22Rv1 (cell line): ENCODE measurements at regions not wholly inside any gene's neighbourhood (a gene's known extent, or its start where the extent isn't known, plus 50 kb on each side); places are given as distances from the start of the nearest gene placed in this dataset.

ENCODE experiments used
- H3K27ac ChIP-seq: fragments of 450-650 bp; 2 replicates; pipeline ENCODE4 v1.5.1; 2017
- ZFX ChIP-seq: fragments of 450-650 bp; IDR thresholded peaks from 2 replicates; pipeline ENCODE4 v1.6.1; 2017; ENCODE audit warnings: antibody characterized with exemption, borderline replicate concordance
- TF ChIP-seq, protein P1 (sequence below): fragments of 450-650 bp; IDR thresholded peaks from 2 replicates; pipeline ENCODE4 v1.5.1; 2017; ENCODE audit warnings: mild to moderate bottlenecking

DNA sequence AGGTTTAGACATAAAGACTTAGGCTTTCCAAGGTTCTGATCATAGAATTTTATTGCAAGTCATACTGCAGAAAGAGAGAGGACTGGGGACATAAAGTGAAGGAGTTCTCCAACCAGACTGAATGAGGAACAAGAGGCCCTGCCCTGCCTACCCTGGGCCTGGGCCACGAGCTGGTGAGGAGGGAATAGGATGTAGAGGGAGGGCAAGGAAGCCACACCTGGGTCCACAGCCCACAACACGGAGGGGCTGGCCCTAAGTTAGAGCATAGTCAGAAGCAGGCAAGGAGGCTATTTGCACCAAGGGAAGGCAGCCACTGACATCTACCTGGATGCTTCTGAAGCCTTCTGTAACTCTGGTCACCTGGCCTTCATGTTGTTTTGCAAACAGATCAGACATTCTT lies 82.2 kb upstream of the CXCL12 start:
- TF ChIP-seq ZFX, result no peak
- H3K27ac ChIP-seq, result no peak overlapping the region

DNA sequence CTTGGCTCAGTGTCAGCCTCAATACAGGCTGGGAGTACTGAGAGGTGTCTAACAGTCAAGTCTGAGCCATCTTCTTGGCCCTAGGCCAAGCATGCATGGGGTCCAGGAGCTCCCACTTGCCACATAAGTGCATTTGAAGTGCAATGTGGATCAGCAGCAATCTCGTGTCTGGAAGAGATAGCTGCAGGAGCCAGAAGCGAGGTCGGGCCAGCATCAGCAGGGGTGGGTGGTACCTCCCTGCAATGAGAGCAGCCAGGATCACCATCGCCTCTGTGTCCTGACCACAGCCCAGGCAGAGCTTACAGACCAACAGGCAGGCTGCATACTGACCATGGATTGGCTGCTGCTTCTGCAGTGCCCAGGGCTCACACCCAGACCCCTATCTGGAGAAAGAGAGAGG lies 83.0 kb upstream of the CXCL12 start:
- TF ChIP-seq, protein P1, sequence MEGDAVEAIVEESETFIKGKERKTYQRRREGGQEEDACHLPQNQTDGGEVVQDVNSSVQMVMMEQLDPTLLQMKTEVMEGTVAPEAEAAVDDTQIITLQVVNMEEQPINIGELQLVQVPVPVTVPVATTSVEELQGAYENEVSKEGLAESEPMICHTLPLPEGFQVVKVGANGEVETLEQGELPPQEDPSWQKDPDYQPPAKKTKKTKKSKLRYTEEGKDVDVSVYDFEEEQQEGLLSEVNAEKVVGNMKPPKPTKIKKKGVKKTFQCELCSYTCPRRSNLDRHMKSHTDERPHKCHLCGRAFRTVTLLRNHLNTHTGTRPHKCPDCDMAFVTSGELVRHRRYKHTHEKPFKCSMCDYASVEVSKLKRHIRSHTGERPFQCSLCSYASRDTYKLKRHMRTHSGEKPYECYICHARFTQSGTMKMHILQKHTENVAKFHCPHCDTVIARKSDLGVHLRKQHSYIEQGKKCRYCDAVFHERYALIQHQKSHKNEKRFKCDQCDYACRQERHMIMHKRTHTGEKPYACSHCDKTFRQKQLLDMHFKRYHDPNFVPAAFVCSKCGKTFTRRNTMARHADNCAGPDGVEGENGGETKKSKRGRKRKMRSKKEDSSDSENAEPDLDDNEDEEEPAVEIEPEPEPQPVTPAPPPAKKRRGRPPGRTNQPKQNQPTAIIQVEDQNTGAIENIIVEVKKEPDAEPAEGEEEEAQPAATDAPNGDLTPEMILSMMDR, result no peak
- TF ChIP-seq ZFX, result no peak
- no peak overlapping the region for H3K27ac ChIP-seq

DNA sequence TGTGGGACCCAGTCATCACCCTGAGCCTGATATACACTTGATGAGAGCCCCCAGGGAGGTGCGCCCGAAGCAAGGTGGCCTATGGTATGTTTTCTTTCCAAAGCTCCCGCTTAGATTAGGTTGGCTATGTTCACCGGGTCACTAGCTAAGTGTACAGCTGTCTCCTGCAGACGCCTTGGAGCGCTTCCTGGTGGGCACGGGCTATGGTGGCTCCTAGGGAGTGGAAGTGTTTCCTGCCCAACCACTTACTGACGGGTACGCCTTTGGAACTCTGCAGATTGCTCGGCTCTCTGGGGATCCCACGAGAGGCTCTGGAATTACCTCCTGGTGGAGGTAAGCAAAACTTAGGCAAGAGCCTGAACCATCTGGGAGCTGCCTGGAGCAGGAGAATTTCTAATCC lies 83.6 kb upstream of the CXCL12 start:
- no peak overlapping the region for H3K27ac ChIP-seq
- TF ChIP-seq, protein P1, result no peak
- no peak for TF ChIP-seq ZFX

DNA sequence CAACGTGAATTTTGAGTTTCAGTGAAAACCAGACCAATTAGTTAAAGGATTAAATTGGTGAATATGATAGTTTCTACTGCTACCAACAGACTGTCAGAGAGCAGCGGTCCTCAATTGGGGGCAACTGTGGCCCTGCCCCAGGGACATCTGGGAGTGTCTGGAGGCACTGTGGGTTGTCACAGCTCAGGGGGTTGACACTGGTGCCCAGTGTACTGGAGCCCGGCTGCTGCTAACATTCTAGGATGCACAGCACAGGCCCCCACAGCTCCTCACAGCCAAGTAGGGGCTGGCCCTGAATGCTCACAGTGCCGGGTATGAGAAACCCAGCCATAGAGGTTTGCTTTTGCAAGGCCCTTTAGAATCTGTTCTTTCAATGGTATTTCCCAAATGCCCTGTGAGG lies 84.1 kb upstream of the CXCL12 start:
- H3K27ac ChIP-seq, result no peak overlapping the region
- no peak for TF ChIP-seq ZFX
- TF ChIP-seq, protein P1, result no peak

DNA sequence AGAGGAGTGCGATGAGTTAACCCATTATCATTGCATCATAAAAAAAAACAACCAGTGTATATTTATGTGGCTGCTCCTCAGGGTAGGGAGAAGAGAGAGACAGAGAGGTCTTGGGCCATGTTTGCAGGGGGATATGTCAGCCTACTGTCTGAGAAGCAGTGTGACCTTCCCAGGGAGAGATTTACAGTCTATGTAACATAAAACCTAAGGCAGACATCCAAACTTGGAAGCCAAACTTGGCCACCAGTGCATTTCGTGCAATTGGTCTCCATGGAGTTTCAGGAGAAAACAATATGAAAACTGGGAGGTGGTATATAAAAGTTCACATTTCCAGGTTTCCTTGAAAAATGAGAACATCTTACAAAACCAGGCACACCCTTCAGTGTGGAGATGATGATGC lies 85.9 kb upstream of the CXCL12 start:
- no peak overlapping the region for H3K27ac ChIP-seq
- no peak for TF ChIP-seq ZFX
- TF ChIP-seq, protein P1, result no peak

DNA sequence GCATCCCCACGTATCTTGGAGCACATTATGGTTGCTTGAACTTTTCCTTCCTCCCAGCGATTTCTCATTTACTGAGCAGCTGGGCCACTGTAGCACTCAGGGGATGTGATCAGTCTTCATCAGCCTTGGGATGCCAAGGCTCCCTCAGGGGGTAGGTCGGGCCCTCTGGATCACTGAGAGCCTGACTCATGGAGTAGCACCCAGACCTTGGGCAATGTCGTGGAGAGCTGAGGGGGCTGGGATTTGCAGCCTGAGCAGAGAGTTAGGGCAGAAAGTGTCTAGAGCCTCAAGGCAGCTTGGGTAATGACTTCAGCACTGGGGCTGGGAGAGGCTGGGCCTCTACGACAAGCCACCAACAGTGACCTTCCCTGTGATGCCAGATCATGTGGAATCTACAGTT lies 86.5 kb upstream of the CXCL12 start:
- H3K27ac ChIP-seq, result no peak overlapping the region
- TF ChIP-seq ZFX, result no peak
- TF ChIP-seq, protein P1, result no peak

DNA sequence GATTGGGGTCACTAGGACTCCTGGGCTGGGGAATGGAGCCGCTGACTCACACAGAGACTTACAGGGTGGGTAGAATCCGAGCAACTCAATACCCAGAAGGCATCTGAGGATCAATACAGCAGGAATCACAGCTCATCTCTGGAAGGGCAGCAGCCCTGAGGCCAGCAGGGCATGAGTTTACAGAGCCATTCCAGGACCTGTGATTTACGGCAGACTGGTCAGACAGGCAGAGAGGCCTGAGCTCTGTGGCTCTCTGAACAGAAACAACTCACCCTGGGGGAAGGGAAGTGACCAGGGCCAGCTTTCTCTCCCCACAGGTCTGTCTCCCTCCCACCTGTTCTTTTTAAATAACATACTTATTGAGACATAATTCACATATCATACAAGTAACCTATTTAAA lies 88.2 kb upstream of the CXCL12 start:
- no peak overlapping the region for H3K27ac ChIP-seq
- TF ChIP-seq, protein P1, result no peak
- no peak for TF ChIP-seq ZFX

DNA sequence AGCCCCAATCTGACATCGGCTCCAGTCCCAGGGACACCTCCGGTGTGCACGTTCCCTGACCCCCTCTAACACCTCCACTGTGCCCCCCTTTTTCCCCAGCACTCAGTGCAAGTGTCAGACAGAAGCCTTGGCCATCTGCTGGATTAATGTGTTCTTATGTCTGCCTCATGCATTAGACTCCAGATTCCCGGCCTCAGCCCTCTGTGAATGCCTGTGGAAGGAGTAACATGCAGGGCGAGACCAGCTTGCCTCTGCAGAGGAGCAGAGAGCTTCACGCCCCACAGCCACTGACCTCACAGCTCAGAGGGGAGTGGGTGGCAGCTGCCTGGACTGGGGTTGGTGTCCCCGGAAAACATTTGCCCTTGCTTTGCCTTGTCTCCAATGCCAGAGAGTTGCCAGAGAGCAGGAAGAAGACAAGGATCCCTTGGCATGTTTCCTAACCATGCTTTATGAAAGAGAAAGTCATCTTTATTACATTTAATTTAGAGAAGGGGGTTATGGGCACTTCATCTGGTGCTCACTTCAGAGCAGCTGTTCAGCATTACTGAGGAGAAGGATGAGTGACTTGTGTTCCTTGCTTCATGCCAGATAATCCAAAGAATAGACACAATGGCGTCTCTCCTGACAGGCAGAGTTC lies 91.6 kb upstream of the CXCL12 start:
- TF ChIP-seq, protein P1, result no peak
- TF ChIP-seq ZFX, result no peak
- no peak overlapping the region for H3K27ac ChIP-seq
